K562 (cell line): ENCODE measurements at regions not wholly inside any gene's neighbourhood (a gene's known extent, or its start where the extent isn't known, plus 50 kb on each side); places are given as distances from the start of the nearest gene placed in this dataset.

Experiments used
- ATAC-seq: fragments of 200-7000 bp; cut with Tn5 transposase; 3 replicates; pipeline ENCODE4 v1.9.1; 2020; ENCODE audit warnings: moderate library complexity
- BruUV-seq: library from RNA; stranded (reverse); fragments of 400-500 nt; replicated peaks from 2 replicates; lab custom pipeline; 2021; lab: Mats Ljungman, UMichigan
- CTCF ChIA-PET: fragments of 300-600 bp; formaldehyde crosslinking; extraction: SDS; loops from one replicate; lab custom pipeline; 2021; ENCODE audit warnings: low intra/inter-chr PET ratio; lab: Yijun Ruan, JAX
- POLR2A ChIA-PET: fragments of 300-600, 350-650 bp; sonication (Branson Sonifier 250); formaldehyde crosslinking; extraction: SDS; loops from one replicate; lab custom pipeline; 2021; ENCODE audit warnings: antibody characterized with exemption, inconsistent platforms; lab: Yijun Ruan, JAX
- DNase-seq, 4 experiments: peaks; one replicate each; pipeline versions ENCODE4 v3.0.0 to v3.0.0-alpha.2; 2011 to 2018; ENCODE audit warnings: low spot score in 3 of 4, mixed read lengths in 3 of 4; ENCODE audit errors: extremely low read depth in 1 of 4
- FAIRE-seq: peaks from 2 replicates; lab custom pipeline; 2011; peaks lifted over from hg19 to GRCh38; lab: Jason Lieb, UNC
- H2AFZ ChIP-seq: 2 replicates; pipeline ENCODE4 v1.6.0; 2011; ENCODE audit warnings: low read depth, low read length, control low read depth, inconsistent platforms
- H3K27ac ChIP-seq: fragments of 200-600 bp; 3 replicates; pipeline ENCODE4 v1.8.0; 2011; ENCODE audit warnings: low read depth, mild to moderate bottlenecking, control low read depth, inconsistent platforms, low read length, moderate library complexity, mixed read lengths; ENCODE audit errors: extremely low read depth
- H3K27me3 ChIP-seq, 2 experiments: fragments of 300-600 bp in 1 of 2; 2 replicates in 1 of 2; 3 replicates in 1 of 2; pipeline versions ENCODE4 v1.6.0 to v1.8.0; 2011; ENCODE audit warnings: inconsistent platforms in 2 of 2, low read length in 2 of 2, mild to moderate bottlenecking in 1 of 2, mixed read lengths in 1 of 2, moderate library complexity in 1 of 2; ENCODE audit not compliant: control insufficient read depth in 2 of 2, insufficient read depth in 2 of 2
- H3K36me3 ChIP-seq: fragments of 300-600 bp; 3 replicates; pipeline ENCODE4 v1.8.0; 2011; ENCODE audit warnings: mild to moderate bottlenecking, low read length, inconsistent platforms; ENCODE audit not compliant: control insufficient read depth, insufficient read depth
- H3K4me1 ChIP-seq, 2 experiments: fragments of 200-600 bp in 1 of 2; replicated peaks in 1 of 2; 2 replicates in 1 of 2; 3 replicates in 1 of 2; pipeline versions ENCODE4 v1.5.1 to v1.8.0; 2011; ENCODE audit warnings: inconsistent platforms in 2 of 2, low read length in 2 of 2, mild to moderate bottlenecking in 1 of 2, mixed read lengths in 1 of 2, moderate library complexity in 1 of 2; ENCODE audit not compliant: control insufficient read depth in 2 of 2, insufficient read depth in 2 of 2
- H3K4me2 ChIP-seq: 2 replicates; pipeline ENCODE4 v1.6.1; 2011; ENCODE audit warnings: low read length, control low read depth, inconsistent platforms, mixed read lengths; ENCODE audit not compliant: insufficient read depth
- H3K4me3 ChIP-seq: fragments of 200-600 bp; sonication (generic), shearing (Covaris generic); 2 replicates; pipeline ENCODE4 v1.5.1; 2016; ENCODE audit warnings: control low read depth, inconsistent platforms
- H3K79me2 ChIP-seq: fragments of 200-600 bp; 3 replicates; pipeline ENCODE4 v1.8.0; 2011; ENCODE audit warnings: low read length, inconsistent platforms; ENCODE audit not compliant: control insufficient read depth, insufficient read depth
- H3K9ac ChIP-seq, 2 experiments: 2 replicates each; pipeline versions ENCODE4 v1.6.0 to v1.6.1; 2011; ENCODE audit warnings: low read depth in 2 of 2, low read length in 2 of 2, control low read depth in 1 of 2, inconsistent platforms in 1 of 2, mild to moderate bottlenecking in 1 of 2, mixed read lengths in 1 of 2; ENCODE audit not compliant: insufficient read depth in 1 of 2
- H3K9me1 ChIP-seq: one replicate; pipeline ENCODE4 v1.6.0; 2011; ENCODE audit warnings: inconsistent platforms, mild to moderate bottlenecking, low read length, moderate library complexity; ENCODE audit not compliant: control insufficient read depth, insufficient read depth
- H3K9me3 ChIP-seq: replicated peaks from 2 replicates; pipeline ENCODE4 v1.5.1; 2011; ENCODE audit warnings: low read depth, low read length, inconsistent platforms; ENCODE audit not compliant: control insufficient read depth, insufficient read depth
- H4K20me1 ChIP-seq: replicated peaks from 2 replicates; pipeline ENCODE4 v1.6.1; 2011; ENCODE audit warnings: low read length, inconsistent platforms, mixed read lengths; ENCODE audit not compliant: control insufficient read depth, insufficient read depth
- BRD9 ChIP-seq: fragments of 450-650 bp; IDR thresholded peaks from 2 replicates; pipeline ENCODE4 v1.6.1; 2018; ENCODE audit warnings: low read depth; ENCODE audit not compliant: partially characterized antibody
- CEBPB ChIP-seq: fragments of 450-650 bp; IDR thresholded peaks from 2 replicates; pipeline ENCODE4 v1.6.1; 2016; ENCODE audit warnings: missing genetic modification characterization, missing compliant biosample characterization
- DMBX1 ChIP-seq: fragments of 250-450 bp; sonication (Bioruptor Pico); IDR thresholded peaks from 2 replicates; pipeline ENCODE4 v1.8.0; 2022; ENCODE audit warnings: inconsistent platforms, mild to moderate bottlenecking, moderate library complexity, borderline replicate concordance
- EGR1 ChIP-seq: fragments of 450-650 bp; conservative IDR thresholded peaks from 2 replicates; pipeline ENCODE4 v1.6.1; 2017; ENCODE audit warnings: mild to moderate bottlenecking
- GATAD2B ChIP-seq: fragments of 450-650 bp; IDR thresholded peaks from 2 replicates; pipeline ENCODE4 v1.6.1; 2017; ENCODE audit warnings: mild to moderate bottlenecking, borderline replicate concordance
- HOXB6 ChIP-seq: fragments of 250-450 bp; sonication (Bioruptor Pico); IDR thresholded peaks from 2 replicates; pipeline ENCODE4 v1.5.1; 2022; ENCODE audit warnings: mild to moderate bottlenecking, borderline replicate concordance
- KHSRP ChIP-seq: fragments of 450-650 bp; IDR thresholded peaks from 2 replicates; pipeline ENCODE4 v1.6.1; 2017
- MAFG ChIP-seq: fragments of 450-650 bp; conservative IDR thresholded peaks from 2 replicates; pipeline ENCODE4 v1.6.1; 2016; ENCODE audit warnings: missing genetic modification characterization, missing compliant biosample characterization
- POLR2G ChIP-seq: fragments of 200-400 bp; formaldehyde crosslinking; IDR thresholded peaks from 2 replicates; pipeline ENCODE4 v1.6.1; 2017; ENCODE audit warnings: low read depth, mild to moderate bottlenecking, antibody characterized with exemption, low read length, moderate library complexity
- PTRF ChIP-seq: fragments of 450-650 bp; IDR thresholded peaks from 2 replicates; pipeline ENCODE4 v1.6.1; 2016; ENCODE audit warnings: mild to moderate bottlenecking, missing genetic modification characterization, missing compliant biosample characterization
- PTTG1 ChIP-seq: fragments of 450-650 bp; IDR thresholded peaks from 2 replicates; pipeline ENCODE4 v1.6.1; 2016; ENCODE audit warnings: low read depth, mild to moderate bottlenecking, missing genetic modification characterization, missing compliant biosample characterization
- TRIM24 ChIP-seq, 2 experiments: fragments of 450-650 bp; IDR thresholded peaks; 2 replicates each; pipeline ENCODE4 v1.6.1; 2016
- ZFX ChIP-seq: sonication (generic); formaldehyde crosslinking; IDR thresholded peaks from 2 replicates; pipeline ENCODE4 v1.8.0; 2022; ENCODE audit warnings: mild to moderate bottlenecking, missing genetic modification reagents, moderate library complexity
- ZNF124 ChIP-seq: sonication (generic); formaldehyde crosslinking; IDR thresholded peaks from 2 replicates; pipeline ENCODE4 v1.8.1; 2022; ENCODE audit warnings: missing genetic modification reagents
- ZNF174 ChIP-seq: fragments of 250-450 bp; sonication (Bioruptor Pico); IDR thresholded peaks from 2 replicates; pipeline ENCODE4 v1.4.0; 2020; ENCODE audit warnings: mild to moderate bottlenecking
- ZNF280A ChIP-seq: fragments of 450-650 bp; IDR thresholded peaks from 2 replicates; pipeline ENCODE4 v1.6.1; 2018; ENCODE audit warnings: mild to moderate bottlenecking, low read depth; ENCODE audit not compliant: partially characterized antibody
- ZNF551 ChIP-seq: fragments of 250-450 bp; sonication (Bioruptor Pico); IDR thresholded peaks from 2 replicates; pipeline ENCODE4 v1.5.0; 2021; ENCODE audit warnings: mild to moderate bottlenecking, moderate library complexity
- WGBS: fragments of 100-300 bp; shearing (Covaris generic); methylation state at CpG from one replicate; pipeline ENCODE4 v1.1.6; 2016; ENCODE audit warnings: low coverage, mixed read lengths; ENCODE audit not compliant: insufficient coverage; ENCODE audit errors: missing lambda C conversion rate; 5-methylcytosine and 5-hydroxymethylcytosine counted together
- in situ Hi-C: fragments of 300-500 bp; cut with MboI; formaldehyde crosslinking; loops from 4 replicates; pipeline ENCODE4 v1.15.0; 2018; ENCODE audit warnings: inconsistent platforms, mixed read lengths
- intact Hi-C: fragments of 100-400 bp; cut with micrococcal nuclease; formaldehyde crosslinking; loops from 2 replicates; pipeline ENCODE4 v1.14.2; 2022
- TF ChIP-seq, protein P1 (sequence below): sonication (generic); formaldehyde crosslinking; IDR thresholded peaks from 2 replicates; pipeline ENCODE4 v1.8.1; 2023; ENCODE audit warnings: mild to moderate bottlenecking, missing genetic modification reagents
- TF ChIP-seq, protein P2 (sequence below): fragments of 450-650 bp; formaldehyde crosslinking; IDR thresholded peaks from 2 replicates; pipeline ENCODE4 v1.4.0; 2020; ENCODE audit warnings: mild to moderate bottlenecking

GRCh38 chr2:226611944-226612318 lies 187.7 kb downstream of the IRS1 start:
- Histone ChIP-seq H2AFZ (no peak overlapping the region), H3K79me2 (no peaks in the 10 kb centered on the region), H3K36me3 (no peaks in the 10 kb centered on the region), H3K9ac (no peak overlapping the region), H3K4me3 (no peak overlapping the region), H3K27ac (no peak overlapping the region), H3K27me3 (no peaks in the 10 kb centered on the region), H3K9me1 (no peaks in the 10 kb centered on the region), H3K4me2 (no peak overlapping the region), H3K4me1 (no peaks in the 10 kb centered on the region), H4K20me1 (no peaks in the 10 kb centered on the region), H3K9me3 (no peaks in the 10 kb centered on the region)
- 24% methylated on average over 2 of the region's 3 CpGs for WGBS
- POLR2A ChIA-PET: no interaction called here
- ATAC-seq (no peak), DNase-seq (no peak), FAIRE-seq (no peak)
- CTCF ChIA-PET: no interaction called here
- TF ChIP-seq PTTG1: no peak
- TF ChIP-seq ZNF551: no peak
- no peak for TF ChIP-seq ZNF174 (CRISPR knock-in tag)
- no peak for TF ChIP-seq KHSRP
- no peak for TF ChIP-seq CEBPB (tag)
- TF ChIP-seq BRD9: no peak
- TF ChIP-seq MAFG (tag): no peak
- TF ChIP-seq TRIM24 (IDR thresholded peaks at IDR 0.05): no peak
- TF ChIP-seq, protein P1, sequence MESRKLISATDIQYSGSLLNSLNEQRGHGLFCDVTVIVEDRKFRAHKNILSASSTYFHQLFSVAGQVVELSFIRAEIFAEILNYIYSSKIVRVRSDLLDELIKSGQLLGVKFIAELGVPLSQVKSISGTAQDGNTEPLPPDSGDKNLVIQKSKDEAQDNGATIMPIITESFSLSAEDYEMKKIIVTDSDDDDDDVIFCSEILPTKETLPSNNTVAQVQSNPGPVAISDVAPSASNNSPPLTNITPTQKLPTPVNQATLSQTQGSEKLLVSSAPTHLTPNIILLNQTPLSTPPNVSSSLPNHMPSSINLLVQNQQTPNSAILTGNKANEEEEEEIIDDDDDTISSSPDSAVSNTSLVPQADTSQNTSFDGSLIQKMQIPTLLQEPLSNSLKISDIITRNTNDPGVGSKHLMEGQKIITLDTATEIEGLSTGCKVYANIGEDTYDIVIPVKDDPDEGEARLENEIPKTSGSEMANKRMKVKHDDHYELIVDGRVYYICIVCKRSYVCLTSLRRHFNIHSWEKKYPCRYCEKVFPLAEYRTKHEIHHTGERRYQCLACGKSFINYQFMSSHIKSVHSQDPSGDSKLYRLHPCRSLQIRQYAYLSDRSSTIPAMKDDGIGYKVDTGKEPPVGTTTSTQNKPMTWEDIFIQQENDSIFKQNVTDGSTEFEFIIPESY (CRISPR knock-in tag): no peak
- TF ChIP-seq ZFX (CRISPR knock-in tag): no peak
- TF ChIP-seq ZNF124 (CRISPR knock-in tag): no peak
- TF ChIP-seq POLR2G: no peak
- TF ChIP-seq GATAD2B: no peak
- no peak for TF ChIP-seq ZNF280A
- TF ChIP-seq, protein P2, sequence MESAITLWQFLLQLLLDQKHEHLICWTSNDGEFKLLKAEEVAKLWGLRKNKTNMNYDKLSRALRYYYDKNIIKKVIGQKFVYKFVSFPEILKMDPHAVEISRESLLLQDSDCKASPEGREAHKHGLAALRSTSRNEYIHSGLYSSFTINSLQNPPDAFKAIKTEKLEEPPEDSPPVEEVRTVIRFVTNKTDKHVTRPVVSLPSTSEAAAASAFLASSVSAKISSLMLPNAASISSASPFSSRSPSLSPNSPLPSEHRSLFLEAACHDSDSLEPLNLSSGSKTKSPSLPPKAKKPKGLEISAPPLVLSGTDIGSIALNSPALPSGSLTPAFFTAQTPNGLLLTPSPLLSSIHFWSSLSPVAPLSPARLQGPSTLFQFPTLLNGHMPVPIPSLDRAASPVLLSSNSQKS (CRISPR knock-in tag): no peak
- no peak for TF ChIP-seq DMBX1 (CRISPR knock-in tag)
- no peak for TF ChIP-seq PTRF
- no peak for TF ChIP-seq HOXB6 (CRISPR knock-in tag)
- no peak for TF ChIP-seq EGR1
- intact Hi-C loops (no loop called here), in situ Hi-C loops (no loop called here)
- no TSS peak for BruUV-seq
